TTC549 (cell line): ENCODE measurements at regions not wholly inside any gene's neighbourhood (a gene's known extent, or its start where the extent isn't known, plus 50 kb on each side); places are given as distances from the start of the nearest gene placed in this dataset.
A peak's percentile ranks its signal among the peaks of the same experiment; 100 is the strongest.

Experiments used
- FAIRE-seq: peaks from 2 replicates; lab custom pipeline; 2012; peaks lifted over from hg19 to GRCh38; lab: Jason Lieb, UNC

- no peak for FAIRE-seq
Observed at GRCh38 chr13:33518452-33518851, 232.9 kb upstream of the STARD13 start.

GRCh38 chr13:33519561-33520467 lies 234.3 kb upstream of the STARD13 start:
- FAIRE-seq: no peak

GRCh38 chr13:33520468-33520839 lies 234.9 kb upstream of the STARD13 start:
- FAIRE-seq: no peak

- FAIRE-seq: no peak
Observed at GRCh38 chr13:33524086-33524485, 238.5 kb upstream of the STARD13 start.

- no peak for FAIRE-seq
Observed at GRCh38 chr13:33525763-33526162, 240.2 kb upstream of the STARD13 start.

- FAIRE-seq: no peak
Observed at GRCh38 chr13:33526718-33527117, 241.2 kb upstream of the STARD13 start.

- no peak for FAIRE-seq
Observed at GRCh38 chr13:33528896-33529295, 243.3 kb upstream of the STARD13 start.

- no peak for FAIRE-seq
Observed at GRCh38 chr13:33531484-33531883, 245.9 kb upstream of the STARD13 start.

- peak; percentile 56 for FAIRE-seq
Observed at GRCh38 chr13:33535061-33535460, 249.5 kb upstream of the STARD13 start.

GRCh38 chr13:33536601-33537000 lies 251.0 kb upstream of the STARD13 start:
- no peak for FAIRE-seq

GRCh38 chr13:33537026-33537425 lies 251.5 kb upstream of the STARD13 start:
- no peak for FAIRE-seq

- no peak for FAIRE-seq
Observed at GRCh38 chr13:33537676-33538075, 252.1 kb upstream of the STARD13 start.

GRCh38 chr13:33541456-33541855 lies 255.9 kb upstream of the STARD13 start:
- no peak for FAIRE-seq

GRCh38 chr13:33541962-33542308 lies 256.4 kb upstream of the STARD13 start:
- no peak for FAIRE-seq

- peak; percentile 86 for FAIRE-seq
Observed at GRCh38 chr13:33542309-33543088, 256.9 kb upstream of the STARD13 start.

- no peak for FAIRE-seq
Observed at GRCh38 chr13:33543089-33543459, 257.5 kb upstream of the STARD13 start.

GRCh38 chr13:33543631-33544265 lies 258.2 kb upstream of the STARD13 start:
- FAIRE-seq: no peak

- no peak for FAIRE-seq
Observed at GRCh38 chr13:33544308-33544707, 258.8 kb upstream of the STARD13 start.

- no peak for FAIRE-seq
Observed at GRCh38 chr13:33545492-33545891, 259.9 kb upstream of the STARD13 start.

GRCh38 chr13:33547035-33547434 lies 261.5 kb upstream of the STARD13 start:
- no peak for FAIRE-seq

GRCh38 chr13:33548069-33548468 lies 262.5 kb upstream of the STARD13 start:
- FAIRE-seq: no peak

GRCh38 chr13:33550276-33550675 lies 264.7 kb upstream of the STARD13 start:
- no peak for FAIRE-seq

GRCh38 chr13:33550885-33551284 lies 265.3 kb upstream of the STARD13 start:
- FAIRE-seq: no peak
